ENCODE measurements at regions not wholly inside any gene's neighbourhood (a gene's known extent, or its start where the extent isn't known, plus 50 kb on each side); places are given as distances from the start of the nearest gene placed in this dataset.

DNA sequence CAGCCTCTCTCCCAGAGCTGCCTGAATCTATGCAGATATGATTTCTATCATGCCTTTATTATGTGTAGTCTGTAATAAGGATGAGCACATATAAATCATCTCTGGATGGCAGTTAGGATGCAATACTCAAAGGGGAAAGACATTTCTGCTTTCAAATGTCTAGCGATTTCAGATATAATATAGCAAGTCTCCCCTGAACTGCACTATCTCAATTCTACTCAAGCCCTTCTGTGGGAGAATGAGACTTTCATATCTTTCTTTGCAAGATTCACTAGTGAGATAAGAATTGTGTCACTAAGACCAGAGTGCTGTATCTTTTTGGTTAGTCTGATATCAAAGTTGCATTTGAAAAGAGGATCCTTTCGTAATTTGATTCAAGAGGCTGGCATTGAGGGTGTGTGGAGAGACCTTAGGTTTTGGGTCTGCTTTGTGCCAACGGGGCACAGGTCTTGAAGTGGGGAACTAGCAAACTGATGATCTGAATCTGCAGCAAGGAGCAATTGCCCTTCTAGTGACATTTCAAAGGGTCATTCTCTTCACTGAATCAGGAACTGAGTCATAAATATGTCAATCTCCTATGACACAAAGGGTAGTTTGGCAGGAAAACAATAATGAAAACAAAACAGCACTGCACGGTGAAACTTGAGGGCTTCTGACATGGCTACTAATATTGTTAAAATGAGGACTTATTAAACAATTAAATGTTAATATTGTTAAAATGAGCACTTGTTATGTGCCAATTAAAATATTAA is 305.5 kb upstream of the CLINT1 start:
- DNase-seq: no peak
- BruUV-seq (replicated peaks): no TSS peak

DNA sequence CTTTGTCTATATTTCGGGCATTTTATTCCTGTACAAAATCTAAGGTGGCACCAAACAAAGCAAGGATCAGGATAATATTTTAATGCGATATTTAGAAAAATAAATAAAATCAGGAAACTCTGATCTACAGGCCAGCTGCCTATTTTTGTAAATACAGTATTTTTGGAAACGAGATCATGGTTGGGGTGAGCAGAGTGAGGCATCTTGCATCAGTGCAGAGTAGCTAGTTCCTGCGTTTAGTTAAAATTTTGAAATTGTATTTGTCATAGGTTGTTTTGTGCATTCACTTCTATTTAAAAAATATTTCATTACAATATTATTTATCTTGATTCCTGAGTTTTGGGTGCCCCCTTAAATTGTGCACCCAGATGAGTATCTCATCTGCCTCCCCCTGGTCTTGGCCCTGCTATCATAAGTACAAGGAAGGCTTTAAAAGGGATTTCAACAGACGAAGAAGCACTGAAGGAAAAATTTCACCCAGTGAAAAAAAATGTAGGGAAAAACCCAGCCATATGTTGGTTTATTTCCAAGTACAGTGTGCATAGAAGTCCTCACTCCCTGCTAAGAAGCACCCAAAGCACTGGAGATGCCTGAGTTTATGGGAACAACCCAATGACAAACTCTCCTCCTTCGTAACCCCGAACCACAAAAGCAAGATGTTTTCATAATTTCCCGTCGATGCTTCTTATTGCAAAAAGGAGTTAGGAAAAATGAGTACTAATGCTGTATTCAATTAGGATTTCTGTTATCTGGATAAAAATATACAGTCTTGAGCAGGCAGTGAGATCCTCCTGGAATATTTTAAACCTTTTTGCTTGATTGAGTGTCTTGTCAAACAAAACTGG is 304.7 kb upstream of the CLINT1 start:
- intact Hi-C loops (cut with micrococcal nuclease; ENCODE audit: unreplicated experiment): no loop called here
- Histone ChIP-seq H3K36me3 (ENCODE audit: low read depth) (no peaks in the 10 kb centered on the region), H3K9me3 (ENCODE audit: insufficient read depth, low read depth) (no peaks in the 10 kb centered on the region), H4K20me1 (ENCODE audit: insufficient read depth) (no peaks in the 10 kb centered on the region), H3K4me3 (no peak overlapping the region), H2AFZ (no peak overlapping the region), H3K27me3 (ENCODE audit: insufficient read depth, low read depth) (peaks cover 29% of the 10 kb centered on the region), H3K27ac (no peak overlapping the region), H3K79me2 (ENCODE audit: low read depth) (no peaks in the 10 kb centered on the region), H3K4me1 (replicated peaks; ENCODE audit: insufficient read depth) (no peaks in the 10 kb centered on the region), H3F3A (ENCODE audit: insufficient read depth, low read depth) (no peaks in the 10 kb centered on the region), H3K9me2 (ENCODE audit: insufficient read depth) (no peaks in the 10 kb centered on the region), H3K4me2 (no peak overlapping the region)
- TF ChIP-seq, protein P1, sequence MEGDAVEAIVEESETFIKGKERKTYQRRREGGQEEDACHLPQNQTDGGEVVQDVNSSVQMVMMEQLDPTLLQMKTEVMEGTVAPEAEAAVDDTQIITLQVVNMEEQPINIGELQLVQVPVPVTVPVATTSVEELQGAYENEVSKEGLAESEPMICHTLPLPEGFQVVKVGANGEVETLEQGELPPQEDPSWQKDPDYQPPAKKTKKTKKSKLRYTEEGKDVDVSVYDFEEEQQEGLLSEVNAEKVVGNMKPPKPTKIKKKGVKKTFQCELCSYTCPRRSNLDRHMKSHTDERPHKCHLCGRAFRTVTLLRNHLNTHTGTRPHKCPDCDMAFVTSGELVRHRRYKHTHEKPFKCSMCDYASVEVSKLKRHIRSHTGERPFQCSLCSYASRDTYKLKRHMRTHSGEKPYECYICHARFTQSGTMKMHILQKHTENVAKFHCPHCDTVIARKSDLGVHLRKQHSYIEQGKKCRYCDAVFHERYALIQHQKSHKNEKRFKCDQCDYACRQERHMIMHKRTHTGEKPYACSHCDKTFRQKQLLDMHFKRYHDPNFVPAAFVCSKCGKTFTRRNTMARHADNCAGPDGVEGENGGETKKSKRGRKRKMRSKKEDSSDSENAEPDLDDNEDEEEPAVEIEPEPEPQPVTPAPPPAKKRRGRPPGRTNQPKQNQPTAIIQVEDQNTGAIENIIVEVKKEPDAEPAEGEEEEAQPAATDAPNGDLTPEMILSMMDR (conservative IDR thresholded peaks at IDR 0.05): no peak
- TF ChIP-seq EZH2 (IDR thresholded peaks at IDR 0.05; ENCODE audit: low read depth): no peak
- DNase-seq: no peak
- BruUV-seq (replicated peaks): no TSS peak
- ChIA-PET POLR2A (ENCODE audit: unreplicated experiment) (no interaction called here), CTCF (no interaction called here)

More for the DNA sequence above, 305.5 kb upstream of the CLINT1 start:
- intact Hi-C loops (cut with micrococcal nuclease; ENCODE audit: unreplicated experiment): no loop called here
- H3K36me3 ChIP-seq (ENCODE audit: low read depth): no peaks in the 10 kb centered on the region
- no peaks in the 10 kb centered on the region for H3K4me1 ChIP-seq (replicated peaks; ENCODE audit: insufficient read depth)
- no peak overlapping the region for H3K27ac ChIP-seq
- H3K9me3 ChIP-seq (ENCODE audit: insufficient read depth, low read depth): no peaks in the 10 kb centered on the region
- H3K4me3 ChIP-seq: no peak overlapping the region
- H3K4me2 ChIP-seq: no peak overlapping the region
- ChIA-PET CTCF (no interaction called here), POLR2A (ENCODE audit: unreplicated experiment) (no interaction called here)
- H4K20me1 ChIP-seq (ENCODE audit: insufficient read depth): no peaks in the 10 kb centered on the region
- no peak overlapping the region for H2AFZ ChIP-seq
- TF ChIP-seq, protein P1 (conservative IDR thresholded peaks at IDR 0.05): no peak
- no peak for TF ChIP-seq EZH2 (IDR thresholded peaks at IDR 0.05; ENCODE audit: low read depth)
- H3K79me2 ChIP-seq (ENCODE audit: low read depth): no peaks in the 10 kb centered on the region
- H3K9me2 ChIP-seq (ENCODE audit: insufficient read depth): no peaks in the 10 kb centered on the region
- peaks cover 29% of the 10 kb centered on the region for H3K27me3 ChIP-seq (ENCODE audit: insufficient read depth, low read depth)
- H3F3A ChIP-seq (ENCODE audit: insufficient read depth, low read depth): no peaks in the 10 kb centered on the region

DNA sequence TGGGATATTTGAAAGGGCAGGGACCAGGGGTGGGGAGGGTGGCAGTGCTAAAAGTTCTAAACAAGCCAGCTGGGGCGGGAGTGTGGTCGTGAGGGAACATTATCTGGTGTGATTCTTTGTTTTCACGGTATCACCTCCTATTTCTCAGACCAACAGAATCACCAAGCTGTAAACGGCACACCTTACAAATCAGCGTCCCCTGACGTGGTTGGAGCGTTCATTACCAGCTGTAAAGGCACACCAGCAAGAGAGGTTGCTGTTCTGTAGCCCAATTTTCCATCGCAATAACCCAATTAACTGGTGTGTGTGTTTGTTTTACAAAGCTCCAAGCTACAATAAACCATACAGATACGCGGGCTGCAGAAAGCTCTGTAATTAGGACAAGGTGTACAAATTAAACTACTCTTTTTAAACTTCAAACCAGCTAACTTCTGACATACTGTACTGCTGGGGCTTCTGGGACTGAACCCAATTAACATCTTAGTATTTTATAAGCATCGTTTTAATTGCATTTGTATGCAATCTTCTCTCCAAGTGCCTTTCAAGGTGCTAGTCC is 303.6 kb upstream of the CLINT1 start:
- Histone ChIP-seq H3K4me1 (replicated peaks; ENCODE audit: insufficient read depth) (no peaks in the 10 kb centered on the region), H3K27me3 (ENCODE audit: insufficient read depth, low read depth) (peaks cover 29% of the 10 kb centered on the region), H3K27ac (no peak overlapping the region), H3K4me3 (no peak overlapping the region), H2AFZ (no peak overlapping the region), H4K20me1 (ENCODE audit: insufficient read depth) (no peaks in the 10 kb centered on the region), H3K9me3 (ENCODE audit: insufficient read depth, low read depth) (no peaks in the 10 kb centered on the region), H3K4me2 (no peak overlapping the region), H3F3A (ENCODE audit: insufficient read depth, low read depth) (no peaks in the 10 kb centered on the region), H3K9me2 (ENCODE audit: insufficient read depth) (no peaks in the 10 kb centered on the region), H3K79me2 (ENCODE audit: low read depth) (no peaks in the 10 kb centered on the region), H3K36me3 (ENCODE audit: low read depth) (no peaks in the 10 kb centered on the region)
- TF ChIP-seq, protein P1 (conservative IDR thresholded peaks at IDR 0.05): no peak
- TF ChIP-seq EZH2 (IDR thresholded peaks at IDR 0.05; ENCODE audit: low read depth): no peak
- ChIA-PET CTCF (interaction anchor here (0.6 kb wide), 1 partner anchor 11 kb away, joined by 3 read pairs; no protein-coding TSS in a partner anchor), POLR2A (ENCODE audit: unreplicated experiment) (no interaction called here)
- no peak for DNase-seq
- no TSS peak for BruUV-seq (replicated peaks)
- intact Hi-C loops (cut with micrococcal nuclease; ENCODE audit: unreplicated experiment): no loop called here
